ENCODE measurements at regions not wholly inside any gene's neighbourhood (a gene's known extent, or its start where the extent isn't known, plus 50 kb on each side); places are given as distances from the start of the nearest gene placed in this dataset.

GRCh38 chr15:67011617-67012005 is 53.8 kb upstream of the SMAD3 start (continued):
- no peak for TF ChIP-seq CHD7 (IDR thresholded peaks at IDR 0.05; ENCODE audit: insufficient replicate concordance, low read length)
- no peak for TF ChIP-seq ATF3 (IDR thresholded peaks at IDR 0.05; ENCODE audit: insufficient read depth, low read depth, low read length)
- no peak for TF ChIP-seq CEBPB (IDR thresholded peaks at IDR 0.05; ENCODE audit: low read depth, low read length)
- no peak for TF ChIP-seq KDM1A (IDR thresholded peaks at IDR 0.05; ENCODE audit: borderline replicate concordance, low read length)
- no peak for TF ChIP-seq YY1 (IDR thresholded peaks at IDR 0.05; ENCODE audit: low read depth, low read length)
- no peak for TF ChIP-seq ATF2 (IDR thresholded peaks at IDR 0.05; ENCODE audit: low read length)
- no peak for TF ChIP-seq CBX5 (IDR thresholded peaks at IDR 0.05; ENCODE audit: low read depth, low read length)
- TF ChIP-seq NRF1 (IDR thresholded peaks at IDR 0.05; ENCODE audit: low read depth, low read length) = no peak
- no peak for TF ChIP-seq USF2 (IDR thresholded peaks at IDR 0.05; ENCODE audit: low read length)
